ENCODE measurements at regions not wholly inside any gene's neighbourhood (a gene's known extent, or its start where the extent isn't known, plus 50 kb on each side); places are given as distances from the start of the nearest gene placed in this dataset.
"Not testable (repeated sequence)": the region's sequence is repeated elsewhere in the genome, so short reads cannot be mapped to it uniquely, and the experiment has no call there.

- H3K9me3 ChIP-seq (ENCODE audit: control insufficient read depth in 2 of 3, insufficient read depth in 1 of 3, low read length in 3 of 3); H3K27ac ChIP-seq (ENCODE audit: low read depth in 2 of 2, low read length in 2 of 2); H3K4me1 ChIP-seq (ENCODE audit: control insufficient read depth in 2 of 3, insufficient read depth in 2 of 3, low read depth in 1 of 3, low read length in 3 of 3); H3K4me3 ChIP-seq (ENCODE audit: low read length in 3 of 3); FAIRE-seq; H3K9ac ChIP-seq (ENCODE audit: low read length in 3 of 3); H3K36me3 ChIP-seq (ENCODE audit: control insufficient read depth in 2 of 3, insufficient read depth in 3 of 3, low read length in 3 of 3); intact Hi-C loops (cut with DNase I); H3K27me3 ChIP-seq (ENCODE audit: control insufficient read depth, insufficient read depth, low read length): not testable (repeated sequence)
- DNase-seq, result peak in 1 of 5 donors; percentile 37
Observed at GRCh38 chr1:137664-138063, 313.8 kb downstream of the OR4F29 start.

- FAIRE-seq; intact Hi-C loops (cut with DNase I): not testable (repeated sequence)
- peak in 1 of 5 donors; percentile 51 for DNase-seq
Observed at GRCh38 chr1:136344-136932, 315.0 kb downstream of the OR4F29 start.

GRCh38 chr1:134936-135335, 316.5 kb downstream of the OR4F29 start:
- H3K27me3 ChIP-seq (ENCODE audit: control insufficient read depth, insufficient read depth, low read length); H3K36me3 ChIP-seq (ENCODE audit: control insufficient read depth in 2 of 3, insufficient read depth in 3 of 3, low read length in 3 of 3); H3K9me3 ChIP-seq (ENCODE audit: control insufficient read depth in 2 of 3, insufficient read depth in 1 of 3, low read length in 3 of 3); FAIRE-seq; H3K27ac ChIP-seq (ENCODE audit: low read depth in 2 of 2, low read length in 2 of 2); H3K4me3 ChIP-seq (ENCODE audit: low read length in 3 of 3); intact Hi-C loops (cut with DNase I); H3K4me1 ChIP-seq (ENCODE audit: control insufficient read depth in 2 of 3, insufficient read depth in 2 of 3, low read depth in 1 of 3, low read length in 3 of 3); H3K9ac ChIP-seq (ENCODE audit: low read length in 3 of 3): not testable (repeated sequence)
- DNase-seq, result peak in 1 of 5 donors; percentile 57

More at GRCh38 chr1:136344-136932, 315.0 kb downstream of the OR4F29 start:
- H3K27ac ChIP-seq (ENCODE audit: low read depth in 2 of 2, low read length in 2 of 2); H3K4me1 ChIP-seq (ENCODE audit: control insufficient read depth in 2 of 3, insufficient read depth in 2 of 3, low read depth in 1 of 3, low read length in 3 of 3); H3K36me3 ChIP-seq (ENCODE audit: control insufficient read depth in 2 of 3, insufficient read depth in 3 of 3, low read length in 3 of 3); H3K9me3 ChIP-seq (ENCODE audit: control insufficient read depth in 2 of 3, insufficient read depth in 1 of 3, low read length in 3 of 3); H3K27me3 ChIP-seq (ENCODE audit: control insufficient read depth, insufficient read depth, low read length); H3K9ac ChIP-seq (ENCODE audit: low read length in 3 of 3); H3K4me3 ChIP-seq (ENCODE audit: low read length in 3 of 3): not testable (repeated sequence)

- H3K36me3 ChIP-seq (ENCODE audit: control insufficient read depth in 2 of 3, insufficient read depth in 3 of 3, low read length in 3 of 3); H3K4me1 ChIP-seq (ENCODE audit: control insufficient read depth in 2 of 3, insufficient read depth in 2 of 3, low read depth in 1 of 3, low read length in 3 of 3); intact Hi-C loops (cut with DNase I); H3K9ac ChIP-seq (ENCODE audit: low read length in 3 of 3); DNase-seq; H3K4me3 ChIP-seq (ENCODE audit: low read length in 3 of 3); FAIRE-seq; H3K27me3 ChIP-seq (ENCODE audit: control insufficient read depth, insufficient read depth, low read length); H3K27ac ChIP-seq (ENCODE audit: low read depth in 2 of 2, low read length in 2 of 2); H3K9me3 ChIP-seq (ENCODE audit: control insufficient read depth in 2 of 3, insufficient read depth in 1 of 3, low read length in 3 of 3): not testable (repeated sequence)
Observed at GRCh38 chr1:118440-118839, 333.0 kb downstream of the OR4F29 start.

GRCh38 chr1:115534-115933, 335.9 kb downstream of the OR4F29 start:
- H3K36me3 ChIP-seq (ENCODE audit: control insufficient read depth in 2 of 3, insufficient read depth in 3 of 3, low read length in 3 of 3); H3K4me3 ChIP-seq (ENCODE audit: low read length in 3 of 3); DNase-seq; intact Hi-C loops (cut with DNase I); FAIRE-seq; H3K27me3 ChIP-seq (ENCODE audit: control insufficient read depth, insufficient read depth, low read length); H3K27ac ChIP-seq (ENCODE audit: low read depth in 2 of 2, low read length in 2 of 2); H3K9me3 ChIP-seq (ENCODE audit: control insufficient read depth in 2 of 3, insufficient read depth in 1 of 3, low read length in 3 of 3); H3K9ac ChIP-seq (ENCODE audit: low read length in 3 of 3); H3K4me1 ChIP-seq (ENCODE audit: control insufficient read depth in 2 of 3, insufficient read depth in 2 of 3, low read depth in 1 of 3, low read length in 3 of 3): not testable (repeated sequence)

- DNase-seq; intact Hi-C loops (cut with DNase I); H3K36me3 ChIP-seq (ENCODE audit: control insufficient read depth in 2 of 3, insufficient read depth in 3 of 3, low read length in 3 of 3); FAIRE-seq; H3K9me3 ChIP-seq (ENCODE audit: control insufficient read depth in 2 of 3, insufficient read depth in 1 of 3, low read length in 3 of 3); H3K27ac ChIP-seq (ENCODE audit: low read depth in 2 of 2, low read length in 2 of 2); H3K9ac ChIP-seq (ENCODE audit: low read length in 3 of 3); H3K27me3 ChIP-seq (ENCODE audit: control insufficient read depth, insufficient read depth, low read length); H3K4me1 ChIP-seq (ENCODE audit: control insufficient read depth in 2 of 3, insufficient read depth in 2 of 3, low read depth in 1 of 3, low read length in 3 of 3); H3K4me3 ChIP-seq (ENCODE audit: low read length in 3 of 3): not testable (repeated sequence)
Observed at GRCh38 chr1:104776-105175, 346.7 kb downstream of the OR4F29 start.

- H3K27me3 ChIP-seq (ENCODE audit: control insufficient read depth, insufficient read depth, low read length); FAIRE-seq; intact Hi-C loops (cut with DNase I); H3K4me3 ChIP-seq (ENCODE audit: low read length in 3 of 3); H3K36me3 ChIP-seq (ENCODE audit: control insufficient read depth in 2 of 3, insufficient read depth in 3 of 3, low read length in 3 of 3); H3K9ac ChIP-seq (ENCODE audit: low read length in 3 of 3); H3K9me3 ChIP-seq (ENCODE audit: control insufficient read depth in 2 of 3, insufficient read depth in 1 of 3, low read length in 3 of 3); H3K27ac ChIP-seq (ENCODE audit: low read depth in 2 of 2, low read length in 2 of 2); DNase-seq; H3K4me1 ChIP-seq (ENCODE audit: control insufficient read depth in 2 of 3, insufficient read depth in 2 of 3, low read depth in 1 of 3, low read length in 3 of 3): not testable (repeated sequence)
Observed at GRCh38 chr1:99481-99880, 352.0 kb downstream of the OR4F29 start.

GRCh38 chr1:98811-99210, 352.7 kb downstream of the OR4F29 start:
- intact Hi-C loops (cut with DNase I), result not testable (repeated sequence)

More at GRCh38 chr1:98811-99210, 352.7 kb downstream of the OR4F29 start:
- H3K9ac ChIP-seq (ENCODE audit: low read length in 3 of 3); H3K4me1 ChIP-seq (ENCODE audit: control insufficient read depth in 2 of 3, insufficient read depth in 2 of 3, low read depth in 1 of 3, low read length in 3 of 3); H3K27ac ChIP-seq (ENCODE audit: low read depth in 2 of 2, low read length in 2 of 2); DNase-seq; H3K9me3 ChIP-seq (ENCODE audit: control insufficient read depth in 2 of 3, insufficient read depth in 1 of 3, low read length in 3 of 3); FAIRE-seq; H3K36me3 ChIP-seq (ENCODE audit: control insufficient read depth in 2 of 3, insufficient read depth in 3 of 3, low read length in 3 of 3); H3K27me3 ChIP-seq (ENCODE audit: control insufficient read depth, insufficient read depth, low read length); H3K4me3 ChIP-seq (ENCODE audit: low read length in 3 of 3): not testable (repeated sequence)
